ENCODE measurements at regions not wholly inside any gene's neighbourhood (a gene's known extent, or its start where the extent isn't known, plus 50 kb on each side); places are given as distances from the start of the nearest gene placed in this dataset.

DNA sequence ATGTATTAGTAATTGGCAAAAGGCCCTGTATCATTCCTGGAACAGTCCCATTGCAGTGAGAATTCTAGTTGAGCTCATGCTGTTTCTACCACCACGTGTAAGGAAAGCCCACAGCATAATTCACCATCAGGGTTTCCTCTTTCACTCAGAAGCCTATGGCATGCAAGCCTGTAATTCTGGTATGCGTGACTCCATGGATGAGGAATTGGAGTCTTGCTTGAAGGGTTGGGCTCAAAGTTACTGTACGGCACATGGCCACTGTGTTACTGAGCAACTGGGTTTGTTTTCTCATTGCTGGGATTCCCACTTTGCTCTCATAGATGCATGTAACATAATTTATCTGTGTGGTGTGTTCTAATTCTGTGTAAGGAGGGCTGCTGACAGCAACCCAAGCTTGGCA lies 132.3 kb upstream of the NR3C2 start:
- ATAC-seq: peak in 7 of 8 donors; percentile 52 to 95 (median 88)
- no peaks in the 10 kb centered on the region for H3K27me3 ChIP-seq
- H3K9me3 ChIP-seq: peaks cover 0 to 18% (median 5%) of the 10 kb centered on the region in 11 donors
- intact Hi-C loops (cut with DNase I): no loop called here
- no peak overlapping the region for H3K4me3 ChIP-seq
- no peaks in the 10 kb centered on the region for H3K4me1 ChIP-seq
- H3K36me3 ChIP-seq: no peaks in the 10 kb centered on the region
- TF ChIP-seq, protein P1, sequence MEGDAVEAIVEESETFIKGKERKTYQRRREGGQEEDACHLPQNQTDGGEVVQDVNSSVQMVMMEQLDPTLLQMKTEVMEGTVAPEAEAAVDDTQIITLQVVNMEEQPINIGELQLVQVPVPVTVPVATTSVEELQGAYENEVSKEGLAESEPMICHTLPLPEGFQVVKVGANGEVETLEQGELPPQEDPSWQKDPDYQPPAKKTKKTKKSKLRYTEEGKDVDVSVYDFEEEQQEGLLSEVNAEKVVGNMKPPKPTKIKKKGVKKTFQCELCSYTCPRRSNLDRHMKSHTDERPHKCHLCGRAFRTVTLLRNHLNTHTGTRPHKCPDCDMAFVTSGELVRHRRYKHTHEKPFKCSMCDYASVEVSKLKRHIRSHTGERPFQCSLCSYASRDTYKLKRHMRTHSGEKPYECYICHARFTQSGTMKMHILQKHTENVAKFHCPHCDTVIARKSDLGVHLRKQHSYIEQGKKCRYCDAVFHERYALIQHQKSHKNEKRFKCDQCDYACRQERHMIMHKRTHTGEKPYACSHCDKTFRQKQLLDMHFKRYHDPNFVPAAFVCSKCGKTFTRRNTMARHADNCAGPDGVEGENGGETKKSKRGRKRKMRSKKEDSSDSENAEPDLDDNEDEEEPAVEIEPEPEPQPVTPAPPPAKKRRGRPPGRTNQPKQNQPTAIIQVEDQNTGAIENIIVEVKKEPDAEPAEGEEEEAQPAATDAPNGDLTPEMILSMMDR (IDR thresholded peaks at IDR 0.05): no peak
- WGBS, 2 donors: 52 to 55% methylated on average over 3 of the region's 3 CpGs
- DNase-seq: peak in 1 of 2 donors; percentile 11
- peak overlapping the region in 1 of 10 donors; percentile 48 for H3K27ac ChIP-seq

DNA sequence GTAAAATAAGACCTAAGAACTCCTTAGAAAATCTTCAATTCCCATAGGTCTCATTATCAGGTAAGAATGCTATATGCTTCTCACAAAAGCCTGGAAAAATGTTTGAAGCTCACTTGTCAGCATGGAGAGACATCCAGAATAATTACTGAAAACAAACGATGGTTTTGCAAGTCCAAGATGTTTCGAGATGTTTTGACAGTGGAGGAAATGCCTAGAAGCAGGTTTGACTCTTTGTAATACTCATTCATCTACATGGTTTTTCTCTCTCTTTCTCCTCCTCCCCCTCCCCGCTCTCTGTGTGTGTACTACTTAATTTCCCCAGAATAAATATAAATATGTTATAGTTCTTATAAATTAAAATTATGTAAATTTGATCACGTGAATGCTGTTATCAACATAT lies 131.9 kb upstream of the NR3C2 start:
- DNase-seq: no peak
- no peaks in the 10 kb centered on the region for H3K27me3 ChIP-seq
- no peaks in the 10 kb centered on the region for H3K36me3 ChIP-seq
- H3K9me3 ChIP-seq: peaks cover 0 to 22% (median 5%) of the 10 kb centered on the region in 11 donors
- 74 to 76% methylated on average over 4 of the region's 4 CpGs for WGBS, 2 donors
- H3K27ac ChIP-seq: no peak overlapping the region
- no peaks in the 10 kb centered on the region for H3K4me1 ChIP-seq
- TF ChIP-seq, protein P1 (IDR thresholded peaks at IDR 0.05): no peak
- no peak overlapping the region for H3K4me3 ChIP-seq
- no peak for ATAC-seq
- intact Hi-C loops (cut with DNase I): no loop called here

DNA sequence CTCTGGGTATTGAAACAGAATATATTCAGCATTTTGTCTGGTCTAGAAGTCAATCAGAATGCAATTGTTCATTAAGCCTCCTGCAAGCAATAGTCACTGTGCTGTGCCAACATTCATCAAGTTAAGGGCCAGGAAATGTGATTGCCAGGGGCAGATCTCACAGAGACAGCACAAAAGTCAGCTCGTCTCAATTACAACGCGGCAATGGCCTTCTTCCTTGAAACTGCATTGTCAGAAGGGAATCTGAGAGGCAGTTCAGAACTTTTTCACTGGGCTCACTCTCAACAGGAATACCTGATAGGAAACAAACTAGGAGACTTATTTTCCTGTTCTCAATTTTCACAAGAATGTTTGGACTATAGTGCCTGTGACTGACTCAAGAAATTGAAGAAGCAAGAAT lies 131.1 kb upstream of the NR3C2 start:
- no peak overlapping the region for H3K27ac ChIP-seq
- H3K9me3 ChIP-seq: peaks cover 0 to 24% (median 5%) of the 10 kb centered on the region in 11 donors
- no peak overlapping the region for H3K4me3 ChIP-seq
- H3K27me3 ChIP-seq: no peaks in the 10 kb centered on the region
- DNase-seq: no peak
- intact Hi-C loops (cut with DNase I): no loop called here
- TF ChIP-seq, protein P1 (IDR thresholded peaks at IDR 0.05): no peak
- H3K36me3 ChIP-seq: no peaks in the 10 kb centered on the region
- 57 to 59% methylated on average over 3 of the region's 3 CpGs for WGBS, 2 donors
- ATAC-seq: no peak
- no peaks in the 10 kb centered on the region for H3K4me1 ChIP-seq

DNA sequence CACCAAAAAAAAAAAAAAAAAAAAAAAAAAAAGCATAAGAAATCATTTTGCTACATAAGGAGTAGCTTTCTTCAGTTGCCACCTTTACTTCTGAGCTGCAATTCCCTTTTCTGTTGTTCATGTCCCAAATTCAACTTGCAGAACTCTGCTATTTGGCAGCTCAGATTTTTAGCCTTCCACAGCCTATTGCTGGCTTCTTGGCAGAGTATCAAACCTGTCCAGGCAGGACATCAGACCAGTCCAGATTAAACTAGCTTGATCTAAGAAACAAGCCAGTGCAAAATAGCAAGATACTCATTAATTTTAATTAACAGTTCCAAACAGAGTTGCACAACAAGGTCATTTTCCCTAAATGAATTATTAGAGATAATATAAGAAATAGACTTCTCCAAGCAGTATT lies 123.6 kb upstream of the NR3C2 start:
- peak in 1 of 2 donors; percentile 14 for DNase-seq
- TF ChIP-seq, protein P1 (IDR thresholded peaks at IDR 0.05): no peak
- ATAC-seq: peak in 1 of 8 donors; percentile 63

More for the DNA sequence above, 123.6 kb upstream of the NR3C2 start:
- Histone ChIP-seq H3K4me1 (peaks cover 0 to 3% (median 0%) of the 10 kb centered on the region in 9 donors), H3K27me3 (no peaks in the 10 kb centered on the region), H3K9me3 (peaks cover 0 to 21% (median 5%) of the 10 kb centered on the region in 11 donors), H3K27ac (no peak overlapping the region), H3K36me3 (no peaks in the 10 kb centered on the region), H3K4me3 (no peak overlapping the region)
- intact Hi-C loops (cut with DNase I): no loop called here
